LNCAP (cell line): ENCODE measurements at regions not wholly inside any gene's neighbourhood (a gene's known extent, or its start where the extent isn't known, plus 50 kb on each side); places are given as distances from the start of the nearest gene placed in this dataset.

Experiments
- TF ChIP-seq, protein P1 (sequence below): fragments of 450-650 bp; IDR thresholded peaks from 2 replicates; pipeline ENCODE4 v1.5.1; 2017; ENCODE audit warnings: mild to moderate bottlenecking

DNA sequence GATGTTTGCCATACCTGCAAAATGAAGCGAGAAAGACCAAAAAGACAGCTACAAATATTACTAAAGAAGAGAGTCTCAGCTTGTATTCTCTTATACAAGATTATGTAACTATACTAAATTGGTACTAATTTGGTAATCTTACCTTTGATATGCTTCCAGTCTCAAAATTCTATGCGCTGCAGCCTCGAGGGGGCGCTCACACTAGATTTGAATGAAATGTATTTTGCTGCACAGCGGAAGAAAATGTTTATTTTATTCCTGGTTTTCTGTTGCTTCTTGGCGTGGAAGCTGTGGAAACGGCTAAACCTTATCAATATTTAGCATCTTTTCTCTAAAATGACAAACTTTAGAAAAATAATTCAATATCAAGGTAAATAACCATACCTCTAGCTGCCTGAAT, 267.0 kb upstream of the NUDT12 start:
- TF ChIP-seq, protein P1, sequence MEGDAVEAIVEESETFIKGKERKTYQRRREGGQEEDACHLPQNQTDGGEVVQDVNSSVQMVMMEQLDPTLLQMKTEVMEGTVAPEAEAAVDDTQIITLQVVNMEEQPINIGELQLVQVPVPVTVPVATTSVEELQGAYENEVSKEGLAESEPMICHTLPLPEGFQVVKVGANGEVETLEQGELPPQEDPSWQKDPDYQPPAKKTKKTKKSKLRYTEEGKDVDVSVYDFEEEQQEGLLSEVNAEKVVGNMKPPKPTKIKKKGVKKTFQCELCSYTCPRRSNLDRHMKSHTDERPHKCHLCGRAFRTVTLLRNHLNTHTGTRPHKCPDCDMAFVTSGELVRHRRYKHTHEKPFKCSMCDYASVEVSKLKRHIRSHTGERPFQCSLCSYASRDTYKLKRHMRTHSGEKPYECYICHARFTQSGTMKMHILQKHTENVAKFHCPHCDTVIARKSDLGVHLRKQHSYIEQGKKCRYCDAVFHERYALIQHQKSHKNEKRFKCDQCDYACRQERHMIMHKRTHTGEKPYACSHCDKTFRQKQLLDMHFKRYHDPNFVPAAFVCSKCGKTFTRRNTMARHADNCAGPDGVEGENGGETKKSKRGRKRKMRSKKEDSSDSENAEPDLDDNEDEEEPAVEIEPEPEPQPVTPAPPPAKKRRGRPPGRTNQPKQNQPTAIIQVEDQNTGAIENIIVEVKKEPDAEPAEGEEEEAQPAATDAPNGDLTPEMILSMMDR, result peak; percentile 64

DNA sequence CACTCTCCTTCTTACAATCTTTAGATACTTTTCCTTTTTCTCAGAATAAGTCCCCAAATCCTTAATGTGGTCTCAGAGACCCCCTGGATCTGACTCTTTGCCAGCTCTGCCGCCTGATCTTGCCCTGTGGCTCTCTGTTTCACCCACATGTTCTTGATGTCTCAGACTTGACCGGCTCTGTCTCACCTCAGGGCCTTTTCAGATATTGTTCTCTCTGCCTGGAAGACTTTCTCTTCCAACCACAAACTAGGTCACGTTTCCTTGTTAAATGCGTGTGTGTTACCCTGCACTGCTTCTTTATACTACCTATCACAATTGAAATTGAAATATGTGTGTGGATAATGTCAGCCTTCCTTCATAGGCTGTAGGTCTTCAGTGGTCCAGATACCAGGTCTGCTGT, 265.4 kb upstream of the NUDT12 start:
- TF ChIP-seq, protein P1, result no peak

DNA sequence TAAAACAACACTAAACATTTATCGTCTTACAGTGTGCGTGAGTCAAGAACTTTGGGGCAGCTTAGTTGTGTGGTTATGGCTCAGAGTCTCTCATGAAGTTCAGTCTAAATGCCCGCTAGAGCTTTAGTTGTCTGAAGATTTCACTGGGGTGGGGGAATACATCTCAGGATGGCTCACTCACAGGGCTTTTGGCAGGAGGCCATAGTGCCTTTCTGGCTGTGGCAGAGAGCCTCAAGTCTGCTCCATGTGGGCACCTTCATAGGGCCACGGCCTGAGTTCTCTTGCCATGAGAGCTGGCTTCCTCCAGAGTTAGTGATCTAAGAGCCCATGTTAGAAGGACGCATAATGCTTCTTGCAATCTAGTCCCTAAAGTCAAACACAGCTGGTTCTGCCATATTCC, 258.8 kb upstream of the NUDT12 start:
- TF ChIP-seq, protein P1, result no peak

DNA sequence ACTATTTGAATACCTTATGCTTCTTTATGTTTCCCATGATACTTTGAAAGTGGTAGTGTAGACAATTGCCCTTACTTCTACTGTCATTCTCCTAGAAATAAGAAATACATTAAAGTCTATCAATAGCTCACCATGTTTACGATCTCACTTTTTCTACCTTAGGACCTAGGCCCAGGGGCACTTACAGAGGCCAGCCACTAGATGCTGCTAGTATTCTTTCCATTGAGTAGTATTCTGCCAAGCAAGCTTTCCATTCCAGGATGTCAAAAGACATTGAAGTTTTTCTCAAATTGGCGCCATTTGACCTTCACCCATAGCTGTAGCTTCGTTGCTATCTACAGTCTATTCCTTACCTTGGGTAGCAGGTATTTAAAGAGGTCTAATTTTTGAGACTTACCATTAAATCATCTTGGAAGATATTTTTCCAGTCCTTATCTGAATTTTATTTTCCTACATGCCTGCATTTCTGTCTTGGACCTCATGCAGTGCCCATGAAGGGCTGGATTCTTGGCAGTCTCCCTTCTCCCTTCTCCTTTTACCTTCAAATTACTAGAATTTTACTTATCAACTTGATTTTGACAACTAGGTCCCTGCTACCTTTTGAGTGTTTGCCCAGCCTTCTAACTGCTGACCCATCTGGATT, 246.0 kb upstream of the NUDT12 start:
- TF ChIP-seq, protein P1, result peak; percentile 100

DNA sequence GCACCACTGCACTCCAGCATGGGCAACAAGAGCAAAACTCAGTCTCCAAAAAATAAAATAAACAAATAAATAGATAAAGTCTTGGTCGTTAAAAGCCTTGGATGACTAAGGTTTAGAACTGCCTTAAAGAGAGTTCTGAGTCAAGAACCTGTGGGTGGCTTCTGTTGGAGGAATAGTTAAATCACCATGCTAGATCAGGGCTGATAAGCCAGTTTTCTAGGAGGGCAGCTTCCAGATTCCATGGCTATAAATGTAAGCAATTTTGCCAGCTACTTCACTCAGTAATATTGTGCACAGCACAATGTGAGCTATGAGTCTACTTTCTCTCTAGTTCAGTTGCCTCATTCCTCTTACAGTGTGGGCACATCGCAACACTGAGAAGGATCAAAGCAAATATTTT, 242.1 kb upstream of the NUDT12 start:
- TF ChIP-seq, protein P1, result no peak

DNA sequence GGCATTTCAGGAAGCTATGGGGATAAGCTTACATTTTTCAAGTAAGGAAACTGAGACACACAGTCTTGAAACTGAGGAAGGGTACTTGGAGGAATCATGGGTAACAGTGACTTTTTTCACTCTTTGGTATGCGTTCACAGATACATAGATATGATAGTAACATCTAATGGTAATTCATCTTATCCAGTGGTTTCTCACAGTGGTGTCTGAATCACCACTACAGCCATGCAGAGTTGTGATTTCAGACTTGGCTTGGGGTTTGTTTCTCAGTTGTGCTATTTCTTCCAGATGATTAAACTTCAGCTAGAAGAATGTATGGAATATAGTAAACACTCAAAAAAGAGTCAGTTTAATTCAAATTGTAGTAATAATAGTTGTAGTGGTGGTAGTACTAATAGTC, 239.1 kb upstream of the NUDT12 start:
- TF ChIP-seq, protein P1, result no peak

DNA sequence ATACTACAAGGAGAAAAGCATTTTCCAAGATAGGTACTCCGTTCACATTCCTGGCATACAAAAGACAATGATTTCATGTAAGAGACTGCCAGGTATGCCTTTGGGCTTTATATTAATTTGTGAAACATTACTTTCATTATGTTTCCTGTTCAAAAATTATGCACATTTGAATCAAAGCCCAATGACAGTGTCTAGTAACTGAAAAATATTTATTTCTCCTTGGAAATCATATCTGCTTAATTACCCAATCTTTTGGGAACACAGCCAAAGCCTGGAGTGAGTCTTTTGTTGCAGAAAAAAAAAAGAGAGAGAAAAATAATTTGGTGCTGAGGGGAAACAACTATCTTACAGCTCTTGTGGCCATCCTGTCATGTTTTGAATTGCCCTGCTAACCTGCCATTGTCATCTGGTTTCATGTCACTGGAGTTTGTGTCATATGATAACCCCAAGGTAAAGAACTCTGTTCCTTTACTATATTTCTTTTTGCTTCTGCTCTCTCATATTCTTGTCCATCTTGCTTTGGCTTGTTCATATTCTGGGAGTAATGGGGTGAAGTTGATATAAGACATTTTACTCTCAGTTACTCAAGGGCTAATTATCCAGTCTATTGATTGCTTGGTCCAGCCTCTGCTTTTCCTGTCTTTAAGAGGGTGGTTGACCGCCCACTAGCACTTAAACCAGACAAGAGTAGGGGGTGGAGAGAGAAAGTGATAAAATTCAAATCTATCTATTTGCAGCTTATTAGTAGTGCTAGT, 238.3 kb upstream of the NUDT12 start:
- TF ChIP-seq, protein P1, result no peak
